PC-9 (cell line): ENCODE measurements at regions not wholly inside any gene's neighbourhood (a gene's known extent, or its start where the extent isn't known, plus 50 kb on each side); places are given as distances from the start of the nearest gene placed in this dataset.

Source experiments
- CTCF ChIP-seq: fragments of 200-600 bp; sonication (generic); conservative IDR thresholded peaks from 2 replicates; pipeline ENCODE4 v1.6.1; 2017; ENCODE audit warnings: mixed run types, antibody characterized with exemption, mild to moderate bottlenecking, moderate library complexity
- EZH2 ChIP-seq: fragments of 200-600 bp; sonication (generic); IDR thresholded peaks from 2 replicates; pipeline ENCODE4 v1.8.0; 2017; ENCODE audit warnings: antibody characterized with exemption, low read depth

DNA sequence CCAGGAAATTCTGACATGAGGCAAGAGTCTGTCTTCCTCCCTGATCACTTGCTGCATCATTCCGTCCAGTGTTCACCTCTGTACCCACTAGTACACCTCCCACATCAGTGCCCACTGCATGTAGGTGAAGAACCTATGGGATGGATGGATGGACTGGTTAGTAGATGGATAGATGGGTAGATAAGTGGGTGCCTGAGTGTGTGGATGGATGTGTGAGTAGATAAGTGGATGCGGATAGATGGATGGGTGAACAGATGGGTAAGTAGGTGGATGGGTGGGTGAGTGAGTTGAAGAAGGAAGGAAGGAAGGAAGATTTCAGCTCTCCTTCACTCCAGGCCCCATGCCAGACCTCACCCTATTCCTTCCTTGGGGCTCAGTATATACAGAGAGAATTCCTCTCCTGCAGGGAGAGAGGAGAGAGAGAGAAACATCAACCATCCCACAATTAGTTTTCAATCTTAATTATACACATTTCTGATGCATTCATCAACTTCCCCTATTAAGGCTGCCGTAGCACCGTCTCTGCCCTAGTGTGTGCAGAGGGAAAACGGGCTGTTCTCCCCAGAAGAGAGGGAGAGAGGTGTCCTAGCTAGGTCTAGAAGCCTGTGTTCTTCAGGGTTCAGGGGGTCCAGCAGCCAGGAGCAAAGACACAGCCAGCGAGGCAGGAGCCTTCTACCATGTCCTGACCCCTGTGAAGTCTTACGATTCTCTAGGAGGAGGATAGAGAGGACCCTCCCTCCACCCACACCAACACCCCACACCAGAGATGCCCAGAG, 125.3 kb downstream of the BUD13 start:
- TF ChIP-seq CTCF (no peak), EZH2 (no peak)
